GM21423 (cell line): ENCODE measurements at regions not wholly inside any gene's neighbourhood (a gene's known extent, or its start where the extent isn't known, plus 50 kb on each side); places are given as distances from the start of the nearest gene placed in this dataset.
"Not testable (repeated sequence)": the region's sequence is repeated elsewhere in the genome, so short reads cannot be mapped to it uniquely, and the experiment has no call there.

ENCODE experiments used
- ATAC-seq: cut with Tn5 transposase; IDR thresholded peaks from one replicate; pipeline ENCODE4 v1.9.1; 2021; ENCODE audit warnings: mild to moderate bottlenecking, moderate library complexity; ENCODE audit not compliant: unreplicated experiment

GRCh38 chr1:14369526-14370213 lies 228.8 kb upstream of the KAZN start:
- no peak for ATAC-seq

GRCh38 chr1:14371771-14372497 lies 226.6 kb upstream of the KAZN start:
- ATAC-seq = no peak

GRCh38 chr1:14372526-14372925 lies 226.0 kb upstream of the KAZN start:
- ATAC-seq = no peak

- ATAC-seq = no peak
These were observed 225.3 kb upstream of the KAZN start for GRCh38 chr1:14373081-14373758.

- ATAC-seq = no peak
These were observed 223.3 kb upstream of the KAZN start for GRCh38 chr1:14375226-14375625.

- no peak for ATAC-seq
These were observed 221.1 kb upstream of the KAZN start for GRCh38 chr1:14377386-14377785.

GRCh38 chr1:14380408-14380807 lies 218.1 kb upstream of the KAZN start:
- ATAC-seq = no peak

- ATAC-seq = no peak
These were observed 207.7 kb upstream of the KAZN start for GRCh38 chr1:14390816-14391215.

- ATAC-seq = no peak
These were observed 206.2 kb upstream of the KAZN start for GRCh38 chr1:14392161-14392858.

- no peak for ATAC-seq
These were observed 205.6 kb upstream of the KAZN start for GRCh38 chr1:14392859-14393365.

- ATAC-seq = no peak
These were observed 202.4 kb upstream of the KAZN start for GRCh38 chr1:14396100-14396499.

- ATAC-seq = no peak
These were observed 194.4 kb upstream of the KAZN start for GRCh38 chr1:14403961-14404645.

GRCh38 chr1:14404862-14405301 lies 193.6 kb upstream of the KAZN start:
- ATAC-seq = no peak

GRCh38 chr1:14412235-14412634 lies 186.2 kb upstream of the KAZN start:
- no peak for ATAC-seq

- ATAC-seq = no peak
These were observed 184.5 kb upstream of the KAZN start for GRCh38 chr1:14413819-14414490.

- ATAC-seq = no peak
These were observed 183.1 kb upstream of the KAZN start for GRCh38 chr1:14415396-14415795.

- ATAC-seq = not testable (repeated sequence)
These were observed 178.7 kb upstream of the KAZN start for GRCh38 chr1:14419778-14420218.

GRCh38 chr1:14420686-14421085 lies 177.8 kb upstream of the KAZN start:
- no peak for ATAC-seq

- ATAC-seq = no peak
These were observed 177.0 kb upstream of the KAZN start for GRCh38 chr1:14421295-14421976.
